Epithelial cell of esophagus (primary cell): ENCODE measurements at regions not wholly inside any gene's neighbourhood (a gene's known extent, or its start where the extent isn't known, plus 50 kb on each side); places are given as distances from the start of the nearest gene placed in this dataset.

Experiments used
- DNase-seq: peaks from one replicate; pipeline ENCODE4 v3.0.0; 2010; ENCODE audit warnings: low read depth
- H3K4me3 ChIP-seq: 2 replicates; pipeline ENCODE4 v1.5.1; 2011; ENCODE audit warnings: mild to moderate bottlenecking, low read length, control low read depth
- TF ChIP-seq, protein P1 (sequence below): IDR thresholded peaks from 2 replicates; pipeline ENCODE4 v1.5.1; 2011; ENCODE audit warnings: low read depth, mild to moderate bottlenecking, low read length, control low read depth, inconsistent platforms; ENCODE audit not compliant: insufficient read depth; ENCODE audit errors: missing control alignments

DNA sequence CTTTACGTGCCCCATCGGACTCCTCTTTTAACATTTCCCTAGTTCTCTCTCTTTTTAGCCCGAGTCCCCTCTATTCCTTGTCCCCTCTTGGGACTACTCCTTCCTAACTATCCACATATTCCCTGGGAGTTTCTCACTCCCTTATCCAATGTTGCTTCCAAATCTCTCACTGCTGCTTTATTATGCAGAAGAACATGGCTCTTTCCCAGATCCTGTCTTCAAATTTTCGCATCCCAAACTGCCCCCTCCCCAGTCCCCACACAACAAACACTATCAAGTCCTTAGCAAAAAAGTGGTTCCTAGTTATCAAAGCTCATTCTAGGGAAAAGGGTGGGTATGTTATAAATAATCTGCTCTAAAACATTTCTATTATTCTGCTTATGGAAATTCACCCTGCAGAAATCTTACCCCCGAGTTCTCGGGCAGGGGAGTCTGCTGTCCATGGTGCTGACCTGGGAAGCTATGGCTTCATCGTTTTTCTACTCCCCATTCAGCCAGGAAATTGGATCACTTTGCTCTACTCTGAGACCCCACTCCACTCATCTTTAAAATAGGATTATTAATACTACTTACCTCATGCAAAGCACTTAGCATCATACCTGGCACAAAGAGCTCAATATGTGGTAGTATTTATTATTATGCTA lies 393.5 kb downstream of the BUD13 start:
- peak; percentile 1 for DNase-seq
- no peak overlapping the region for H3K4me3 ChIP-seq
- TF ChIP-seq, protein P1, sequence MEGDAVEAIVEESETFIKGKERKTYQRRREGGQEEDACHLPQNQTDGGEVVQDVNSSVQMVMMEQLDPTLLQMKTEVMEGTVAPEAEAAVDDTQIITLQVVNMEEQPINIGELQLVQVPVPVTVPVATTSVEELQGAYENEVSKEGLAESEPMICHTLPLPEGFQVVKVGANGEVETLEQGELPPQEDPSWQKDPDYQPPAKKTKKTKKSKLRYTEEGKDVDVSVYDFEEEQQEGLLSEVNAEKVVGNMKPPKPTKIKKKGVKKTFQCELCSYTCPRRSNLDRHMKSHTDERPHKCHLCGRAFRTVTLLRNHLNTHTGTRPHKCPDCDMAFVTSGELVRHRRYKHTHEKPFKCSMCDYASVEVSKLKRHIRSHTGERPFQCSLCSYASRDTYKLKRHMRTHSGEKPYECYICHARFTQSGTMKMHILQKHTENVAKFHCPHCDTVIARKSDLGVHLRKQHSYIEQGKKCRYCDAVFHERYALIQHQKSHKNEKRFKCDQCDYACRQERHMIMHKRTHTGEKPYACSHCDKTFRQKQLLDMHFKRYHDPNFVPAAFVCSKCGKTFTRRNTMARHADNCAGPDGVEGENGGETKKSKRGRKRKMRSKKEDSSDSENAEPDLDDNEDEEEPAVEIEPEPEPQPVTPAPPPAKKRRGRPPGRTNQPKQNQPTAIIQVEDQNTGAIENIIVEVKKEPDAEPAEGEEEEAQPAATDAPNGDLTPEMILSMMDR = no peak

DNA sequence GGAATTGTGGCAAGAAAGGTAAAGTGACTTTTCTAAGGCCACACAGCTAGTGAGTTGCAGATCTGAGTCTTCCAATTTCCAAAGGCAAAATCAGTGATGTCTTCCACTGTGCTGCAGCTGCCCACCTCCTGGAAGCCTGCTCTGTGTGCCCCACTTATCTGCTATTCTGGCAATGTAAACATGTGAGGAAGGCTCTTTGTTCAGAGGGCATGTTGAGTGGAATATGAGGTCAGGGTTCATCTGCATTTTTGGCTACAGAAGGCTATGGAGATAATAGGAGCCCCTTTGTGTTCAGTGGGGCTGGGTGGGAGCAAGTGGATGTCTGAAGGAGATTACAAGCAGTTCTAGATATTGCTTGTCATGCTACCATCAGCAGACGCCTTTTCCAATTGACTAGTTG lies 396.2 kb downstream of the BUD13 start:
- no peak for DNase-seq
- H3K4me3 ChIP-seq = no peak overlapping the region
- TF ChIP-seq, protein P1 = no peak

DNA sequence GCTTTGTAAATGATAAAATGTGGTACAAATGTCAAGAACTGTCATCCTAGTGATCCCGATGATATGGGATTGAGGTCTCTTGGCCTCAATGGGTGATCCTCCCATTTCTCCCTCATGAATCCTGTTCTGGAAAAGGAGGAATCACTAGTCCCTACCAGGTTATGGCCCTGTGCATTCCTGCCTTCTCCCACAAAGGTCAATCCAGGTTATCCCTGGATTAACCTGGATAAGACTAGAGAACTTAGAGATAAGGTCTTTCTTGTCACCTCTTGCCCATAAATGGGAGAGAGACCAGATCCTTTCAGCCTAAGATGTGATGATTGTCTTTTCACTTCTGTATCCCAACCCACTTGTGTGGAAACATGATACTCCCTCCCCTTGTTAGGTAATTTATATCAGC lies 396.7 kb downstream of the BUD13 start:
- DNase-seq = no peak
- TF ChIP-seq, protein P1 = no peak
- H3K4me3 ChIP-seq = no peak overlapping the region

DNA sequence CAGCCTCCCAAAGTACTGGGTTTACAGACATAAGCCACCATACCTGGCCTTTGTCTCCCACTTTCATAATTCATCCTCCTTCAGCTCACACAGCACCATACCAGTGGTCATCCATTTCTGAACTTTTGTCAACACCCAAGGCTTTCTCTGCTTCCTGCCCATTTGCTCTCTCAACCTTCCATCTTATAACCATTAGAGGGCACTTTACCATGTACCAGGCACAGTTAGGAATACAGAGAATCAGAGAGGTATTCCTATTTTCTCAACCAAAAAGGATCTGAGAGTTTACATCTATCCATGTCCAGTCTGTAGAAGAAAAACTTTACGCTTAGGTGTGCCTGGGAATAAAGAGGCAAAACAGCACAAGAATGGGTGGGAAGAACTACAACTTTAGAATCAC lies 397.6 kb downstream of the BUD13 start:
- TF ChIP-seq, protein P1 = no peak
- no peak for DNase-seq
- H3K4me3 ChIP-seq = no peak overlapping the region

DNA sequence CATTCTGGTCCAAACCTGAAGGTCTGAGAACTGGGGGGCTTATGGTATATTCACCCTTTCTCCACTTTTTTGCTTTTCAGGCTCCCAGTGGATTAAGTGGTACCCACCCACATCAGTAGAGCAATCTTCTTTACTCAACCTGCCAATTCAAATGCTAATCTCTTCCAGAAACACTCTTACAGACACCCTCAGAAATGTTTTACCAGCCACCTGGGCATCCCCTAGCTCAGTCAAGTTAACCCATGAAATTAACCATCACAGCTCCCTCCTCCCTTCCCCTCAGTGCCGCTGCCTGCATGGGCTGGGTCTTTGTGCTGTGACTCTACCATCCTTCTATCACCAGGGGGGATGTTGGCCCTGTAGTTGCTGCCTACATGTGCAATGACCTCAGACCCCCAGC lies 398.7 kb downstream of the BUD13 start:
- H3K4me3 ChIP-seq = no peak overlapping the region
- TF ChIP-seq, protein P1 = no peak
- DNase-seq = no peak

DNA sequence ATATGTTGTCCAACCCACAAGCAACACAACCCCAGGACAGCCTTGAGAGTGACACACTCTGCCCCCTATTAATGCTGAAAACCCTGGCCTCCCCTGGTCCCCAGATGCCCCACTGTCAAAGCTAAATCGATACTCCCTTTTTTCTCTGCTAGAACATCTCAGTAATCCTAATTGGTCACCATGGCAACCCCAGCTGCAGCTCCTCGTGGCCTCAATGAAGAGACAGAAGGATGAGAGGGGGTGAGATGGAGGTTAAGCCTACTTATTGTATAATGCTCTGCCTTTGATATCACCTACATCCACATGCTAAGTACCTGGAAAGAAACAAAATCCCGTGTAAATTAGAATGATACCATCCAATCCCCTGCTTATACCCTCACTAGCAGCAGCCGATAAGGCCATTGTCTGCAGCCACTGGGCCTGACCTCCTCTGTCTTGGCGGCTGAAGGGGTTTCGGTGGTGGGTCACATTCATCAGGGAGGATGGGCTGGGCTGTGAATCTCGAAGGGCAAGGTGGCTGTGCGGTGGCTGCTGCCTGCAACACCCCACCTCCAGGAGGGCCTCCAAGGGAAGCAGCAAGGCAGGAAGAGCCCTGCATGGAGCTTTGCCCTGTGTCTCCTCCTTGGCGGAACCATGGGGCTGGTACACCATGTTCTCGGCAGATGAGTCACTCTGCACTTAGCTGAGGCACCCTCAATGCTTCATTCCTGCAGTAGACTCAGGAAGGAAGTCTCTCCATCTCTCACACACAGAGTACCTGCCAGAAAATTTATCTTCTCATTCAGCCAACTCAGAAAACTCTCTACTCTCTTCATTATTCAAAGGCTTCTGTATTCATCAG lies 399.5 kb downstream of the BUD13 start:
- DNase-seq = no peak
- TF ChIP-seq, protein P1 = no peak

More for the DNA sequence above, 399.5 kb downstream of the BUD13 start:
- no peak overlapping the region for H3K4me3 ChIP-seq
